ENCODE measurements at regions not wholly inside any gene's neighbourhood (a gene's known extent, or its start where the extent isn't known, plus 50 kb on each side); places are given as distances from the start of the nearest gene placed in this dataset.

GRCh38 chr10:63749915-63750314 lies 228.7 kb downstream of the REEP3 start:
- DNase-seq, result no peak

DNA sequence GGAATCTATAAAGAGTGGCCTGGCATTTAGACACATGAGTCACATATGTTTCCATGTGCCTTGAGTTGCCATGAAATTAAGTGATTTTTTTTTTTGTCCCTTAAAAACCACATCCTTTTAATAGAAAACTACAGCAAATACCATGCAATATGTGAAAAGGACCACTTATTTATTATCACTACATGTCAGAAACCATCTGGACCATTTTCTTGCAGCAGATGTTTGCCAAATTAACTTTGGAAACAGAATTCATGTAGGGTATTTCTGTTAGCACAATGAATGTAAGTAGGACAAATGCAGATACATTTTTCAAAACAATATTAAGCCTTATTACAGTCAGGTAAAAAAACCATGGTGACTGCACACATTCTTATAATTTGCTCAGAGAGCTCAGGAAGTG lies 230.6 kb downstream of the REEP3 start:
- no peak for DNase-seq

DNA sequence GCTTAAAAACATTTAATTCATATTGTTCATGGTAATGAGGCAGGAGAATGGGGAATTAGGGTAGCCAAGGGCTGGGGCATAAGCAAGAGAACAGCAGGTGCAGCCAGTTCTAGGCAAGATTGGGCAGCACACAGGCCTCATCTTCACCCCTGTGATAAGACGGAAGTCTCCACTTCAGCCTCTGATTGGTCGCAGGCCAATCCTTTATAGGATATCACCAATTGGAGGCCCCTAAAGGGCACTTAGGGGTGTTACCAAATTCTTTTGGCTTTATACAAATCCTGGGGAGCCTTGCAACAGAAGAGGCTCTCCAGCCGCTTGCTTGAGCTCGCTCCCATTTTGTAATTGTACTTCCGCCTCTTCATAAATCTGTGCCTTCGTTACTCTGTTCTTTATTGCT lies 231.1 kb downstream of the REEP3 start:
- DNase-seq, result no peak

DNA sequence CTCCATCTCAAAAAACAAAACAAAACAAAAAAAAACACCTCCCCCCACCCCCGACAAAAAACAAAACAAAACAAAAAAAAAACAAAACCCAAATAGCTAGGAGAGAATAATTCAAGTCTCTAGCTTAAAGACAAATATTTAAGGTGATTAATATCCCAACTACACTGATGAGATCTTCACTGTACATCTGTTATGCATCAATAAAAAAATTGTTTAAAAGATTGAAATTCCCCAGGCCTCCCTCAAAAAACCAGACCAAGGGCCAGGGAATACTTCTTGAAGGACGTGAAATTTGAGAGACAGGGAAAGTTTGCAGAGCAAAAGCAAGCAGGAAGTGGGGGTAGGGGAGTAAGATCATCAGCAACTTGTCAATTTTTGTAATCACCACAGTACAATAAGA lies 232.6 kb downstream of the REEP3 start:
- no peak for DNase-seq

DNA sequence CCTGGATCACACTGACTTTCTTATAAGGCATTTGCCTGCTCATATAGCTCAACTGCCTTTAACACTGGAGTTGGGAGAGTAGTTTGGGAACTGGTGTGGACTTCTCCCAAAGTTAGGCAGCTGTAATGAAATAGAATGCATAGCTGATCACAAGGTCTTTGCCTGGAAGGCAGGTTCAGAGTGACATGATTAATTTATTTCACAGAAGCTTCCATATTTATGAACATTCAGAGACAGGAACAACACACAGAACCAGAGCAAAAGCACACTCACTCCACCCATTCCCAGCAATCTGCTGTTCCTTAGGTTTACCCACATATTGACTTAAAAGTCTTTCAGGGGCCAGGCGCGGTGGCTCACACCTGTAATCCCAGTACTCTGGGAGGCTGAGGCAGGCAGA lies 234.2 kb downstream of the REEP3 start:
- no peak for DNase-seq

GRCh38 chr10:63757067-63757466 lies 235.9 kb downstream of the REEP3 start:
- no peak for DNase-seq

DNA sequence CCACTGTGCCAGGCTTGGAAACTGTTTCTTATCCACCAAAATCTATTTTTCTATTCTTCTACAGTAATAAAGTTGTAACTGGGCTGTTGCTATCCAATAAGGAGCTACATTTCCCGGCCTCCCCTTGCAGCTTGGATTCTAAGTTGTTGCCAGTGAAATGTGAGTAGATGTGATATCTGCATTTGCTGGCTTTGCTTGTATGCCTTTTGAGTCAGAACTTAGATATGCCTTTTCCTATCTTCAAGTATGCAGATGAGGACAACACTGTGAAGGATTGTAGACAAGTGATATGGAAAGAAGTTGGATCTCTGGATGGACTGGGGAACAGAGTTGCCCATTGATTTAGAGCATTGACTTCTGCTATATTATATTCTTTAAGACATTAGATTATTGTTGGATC lies 236.9 kb downstream of the REEP3 start:
- DNase-seq, result no peak

GRCh38 chr10:63759335-63759734 lies 238.1 kb downstream of the REEP3 start:
- DNase-seq, result no peak

GRCh38 chr10:63760034-63760707 lies 239.0 kb downstream of the REEP3 start:
- no peak for DNase-seq

DNA sequence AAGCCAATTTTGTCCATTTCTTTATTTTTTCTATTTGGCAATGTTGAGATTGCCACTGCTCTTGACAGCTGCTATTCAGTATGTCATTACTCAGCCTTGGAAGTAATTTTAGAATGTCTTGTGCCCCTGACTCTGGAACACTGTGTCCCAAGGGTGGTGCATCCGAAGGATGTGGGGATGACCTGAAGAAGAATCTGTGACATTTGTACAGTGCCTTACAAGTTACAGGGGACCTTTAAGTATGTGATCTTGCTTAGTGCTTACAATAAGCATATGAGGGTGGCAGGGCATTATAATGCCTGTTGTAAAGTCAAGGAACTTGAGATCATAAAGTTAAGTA lies 239.5 kb downstream of the REEP3 start:
- no peak for DNase-seq

GRCh38 chr10:63761243-63761642 lies 240.0 kb downstream of the REEP3 start:
- DNase-seq, result no peak

DNA sequence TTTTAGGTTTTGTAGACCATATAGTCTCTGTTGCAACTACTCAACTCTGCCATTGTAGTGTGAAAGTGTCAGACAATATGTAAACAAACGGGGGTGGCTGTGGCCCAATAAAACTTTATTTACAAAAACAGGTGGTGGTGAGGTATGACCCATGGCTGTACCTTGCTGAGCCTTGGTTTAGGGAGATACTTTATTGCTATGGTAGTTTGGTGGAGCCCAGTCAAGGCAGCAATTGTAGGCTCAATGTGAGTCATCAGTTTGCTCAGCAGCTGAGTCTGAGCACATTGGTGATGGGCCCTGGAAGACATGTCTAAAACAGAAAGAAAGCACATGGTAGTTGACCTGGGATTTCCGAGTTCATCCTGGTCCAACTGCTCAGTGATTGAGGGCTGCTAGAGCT lies 242.5 kb downstream of the REEP3 start:
- no peak for DNase-seq

DNA sequence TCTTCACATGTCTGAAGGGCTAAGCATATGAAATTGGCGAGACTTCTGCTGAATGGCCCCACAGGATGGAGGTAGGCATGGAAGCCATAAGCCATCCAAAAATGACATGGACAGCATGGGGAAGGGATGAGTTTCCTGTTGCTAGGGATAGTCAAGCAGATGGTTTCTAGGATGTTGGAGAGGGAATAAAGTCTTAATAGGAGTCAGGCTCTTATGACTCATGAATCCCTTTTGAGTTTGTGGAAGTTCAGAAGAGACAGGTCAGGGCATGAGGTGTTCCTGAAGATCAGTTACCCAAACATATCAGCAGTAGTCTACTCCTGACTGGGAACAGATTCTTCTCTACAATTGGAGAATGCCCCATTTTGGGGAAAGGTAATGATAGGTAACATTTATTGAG lies 243.9 kb downstream of the REEP3 start:
- DNase-seq, result no peak

GRCh38 chr10:63766745-63767137 lies 245.5 kb downstream of the REEP3 start:
- DNase-seq, result no peak

DNA sequence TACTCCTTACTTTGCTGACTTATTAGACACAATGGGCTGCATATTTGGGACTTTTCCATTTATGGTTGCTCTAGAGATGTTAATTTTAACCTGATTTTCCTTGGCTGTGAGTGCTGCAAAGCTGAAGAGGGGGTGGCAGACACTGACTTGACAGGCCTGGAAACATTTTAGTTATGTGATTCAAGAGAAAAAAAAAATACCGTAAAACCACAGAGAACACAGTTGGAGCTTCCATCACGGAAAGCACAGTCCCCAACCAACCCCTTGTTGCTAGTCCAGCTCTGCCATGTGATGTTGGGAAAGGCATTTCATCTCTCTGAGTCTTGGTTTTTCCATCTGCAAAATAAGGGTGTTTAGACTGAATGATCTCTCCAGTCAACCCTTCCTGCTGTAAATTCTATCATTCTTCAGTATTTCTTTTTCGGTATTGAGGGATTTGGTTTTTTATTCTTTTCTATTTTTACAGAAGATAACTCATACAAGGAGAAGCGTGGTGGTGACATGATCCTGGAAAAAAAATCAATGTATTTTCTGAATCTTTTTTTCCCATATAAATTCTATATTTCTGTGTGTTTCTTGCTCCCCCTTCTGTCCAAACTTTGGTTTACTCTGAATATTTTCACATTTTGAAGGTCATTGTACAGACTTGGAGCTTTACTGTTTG lies 246.1 kb downstream of the REEP3 start:
- DNase-seq, result peak in 1 of 2 experiments; percentile 2

GRCh38 chr10:63769367-63769766 lies 248.2 kb downstream of the REEP3 start:
- DNase-seq, result no peak

GRCh38 chr10:63770523-63770922 lies 249.3 kb downstream of the REEP3 start:
- DNase-seq, result no peak

DNA sequence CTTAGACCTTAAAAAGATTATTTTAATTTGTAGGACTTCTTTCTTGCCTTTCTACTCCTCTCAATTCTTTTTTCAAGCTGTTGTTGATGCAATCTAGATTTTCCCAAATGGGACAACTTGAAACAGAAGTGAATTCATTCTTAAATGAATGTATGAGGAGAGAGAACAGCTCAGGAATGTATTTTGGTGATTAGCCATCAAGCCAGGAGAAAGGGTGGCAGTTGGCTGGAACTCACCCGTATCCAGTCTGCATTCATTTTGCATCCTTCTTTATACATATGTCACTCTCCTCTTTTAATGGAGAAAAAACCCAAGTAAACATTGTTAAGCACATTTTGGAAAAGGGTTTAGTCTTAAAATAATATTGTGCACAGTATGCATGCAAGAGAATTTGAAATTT lies 251.3 kb downstream of the REEP3 start:
- no peak for DNase-seq

DNA sequence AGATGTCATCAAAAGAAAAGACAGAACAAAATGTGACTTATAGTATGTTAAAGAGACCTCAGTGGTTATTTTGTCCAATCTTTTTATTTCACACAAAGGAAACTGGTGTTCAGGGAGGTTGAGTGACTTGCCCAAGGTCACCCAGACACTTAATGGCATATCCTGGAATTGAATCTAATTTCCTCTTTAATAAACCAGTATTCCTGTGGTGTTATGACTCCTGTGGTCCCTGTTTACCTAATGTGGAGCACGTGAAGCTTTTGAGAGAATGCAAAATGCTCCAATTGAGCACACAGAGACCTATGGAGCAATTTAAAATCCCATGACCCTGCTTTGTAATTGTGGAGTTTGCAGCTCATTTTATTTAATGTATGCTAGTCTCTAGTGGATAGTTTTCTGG lies 251.9 kb downstream of the REEP3 start:
- DNase-seq, result no peak

GRCh38 chr10:63773962-63774361 lies 252.8 kb downstream of the REEP3 start:
- no peak for DNase-seq

GRCh38 chr10:63780101-63780500 lies 258.9 kb downstream of the REEP3 start:
- DNase-seq, result no peak

- DNase-seq, result no peak
These were observed 260.0 kb downstream of the REEP3 start for GRCh38 chr10:63781226-63781625.

DNA sequence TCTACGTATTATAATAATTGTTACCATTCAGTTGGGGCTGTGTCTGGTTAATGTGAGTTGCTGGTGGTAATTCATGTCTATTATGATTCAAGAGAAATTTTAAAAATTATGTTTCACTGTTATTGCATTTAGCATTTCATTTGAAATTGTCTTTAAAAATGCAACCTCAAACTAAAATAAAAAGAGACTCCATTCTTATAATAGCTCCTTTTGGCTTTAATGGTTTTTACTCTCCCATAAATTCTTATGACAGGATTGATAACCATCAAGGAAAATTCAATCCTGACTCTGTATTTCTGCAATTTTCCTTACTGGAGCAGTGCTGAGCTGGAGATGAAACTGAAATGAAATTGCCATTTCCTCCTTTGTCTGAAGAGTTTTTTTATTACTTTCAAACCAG lies 262.7 kb downstream of the REEP3 start:
- no peak for DNase-seq

DNA sequence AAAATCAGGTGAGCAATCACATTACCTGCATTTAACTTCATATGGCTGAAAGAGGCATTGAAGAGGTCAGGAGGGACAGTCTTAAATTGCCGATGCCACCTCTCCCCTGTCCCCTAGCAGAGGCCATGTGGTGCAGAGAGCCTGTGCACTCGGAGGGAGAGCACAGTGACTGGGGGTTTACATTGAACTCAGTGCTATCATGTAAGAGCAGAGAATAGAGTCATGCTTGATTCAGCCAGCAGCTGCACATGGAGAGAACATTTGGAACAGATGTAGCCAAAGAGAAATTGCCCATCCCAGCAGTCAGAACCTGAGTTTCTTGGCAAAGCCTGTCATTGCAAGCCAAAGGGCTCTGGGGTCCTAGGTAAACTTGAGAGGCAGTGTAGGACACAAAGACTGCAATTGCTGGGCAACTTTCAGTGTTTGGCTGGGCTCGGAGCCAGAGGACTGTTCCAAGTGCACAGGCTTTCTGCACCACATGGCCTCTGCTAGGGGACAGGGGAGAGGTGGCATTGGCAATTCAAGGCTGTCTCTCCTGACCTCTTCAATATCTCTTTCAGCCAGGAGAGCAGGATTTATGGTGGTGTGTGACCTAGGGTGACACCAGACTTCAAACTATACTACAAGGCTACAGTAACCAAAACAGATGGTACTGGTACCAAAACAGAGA lies 267.1 kb downstream of the REEP3 start:
- no peak for DNase-seq

All from NCI-H2081 (cell line).